Stimulated activated CD4-positive, alpha-beta T cell treated with anti-CD3 and anti-CD28 coated beads, Interleukin-2, amount 100 ng/mL, for 48 hours (primary cell): ENCODE measurements at regions not wholly inside any gene's neighbourhood (a gene's known extent, or its start where the extent isn't known, plus 50 kb on each side); places are given as distances from the start of the nearest gene placed in this dataset.

ENCODE experiments used
- DNase-seq, 2 donors: peaks; one replicate each; pipeline ENCODE4 v3.0.0-alpha.2; 2020

DNA sequence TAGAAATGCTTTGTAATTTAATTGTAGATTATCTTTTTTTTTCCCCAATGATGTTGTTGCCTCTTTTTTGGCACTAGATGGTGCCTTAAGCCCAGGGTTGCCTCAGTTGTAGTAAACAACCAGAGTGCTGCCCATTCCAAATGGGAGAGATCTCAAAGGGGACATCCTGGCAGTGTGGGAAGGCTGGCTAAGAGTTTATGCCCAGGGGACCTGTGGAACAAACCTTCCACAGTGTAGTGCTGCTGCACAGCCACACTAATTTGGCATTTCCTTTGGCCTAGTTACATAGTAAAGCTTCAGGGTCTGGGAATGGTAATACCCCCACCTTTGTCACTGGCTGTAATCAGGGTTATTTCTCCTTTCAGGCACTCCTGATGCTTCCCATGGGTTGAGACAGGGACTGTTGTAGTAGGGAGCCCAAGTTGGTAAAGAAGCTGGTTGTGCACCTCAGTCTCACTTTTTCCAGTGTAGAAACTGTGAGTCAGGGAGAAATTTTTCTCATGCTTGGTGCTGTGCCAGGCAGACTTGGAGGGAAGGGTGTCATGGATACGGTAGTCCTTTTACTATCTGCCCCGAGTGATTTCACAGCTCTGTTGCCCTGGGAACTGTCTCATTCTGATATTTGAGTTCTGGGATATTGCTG lies 177.8 kb upstream of the ECI2 start:
- no peak for DNase-seq

DNA sequence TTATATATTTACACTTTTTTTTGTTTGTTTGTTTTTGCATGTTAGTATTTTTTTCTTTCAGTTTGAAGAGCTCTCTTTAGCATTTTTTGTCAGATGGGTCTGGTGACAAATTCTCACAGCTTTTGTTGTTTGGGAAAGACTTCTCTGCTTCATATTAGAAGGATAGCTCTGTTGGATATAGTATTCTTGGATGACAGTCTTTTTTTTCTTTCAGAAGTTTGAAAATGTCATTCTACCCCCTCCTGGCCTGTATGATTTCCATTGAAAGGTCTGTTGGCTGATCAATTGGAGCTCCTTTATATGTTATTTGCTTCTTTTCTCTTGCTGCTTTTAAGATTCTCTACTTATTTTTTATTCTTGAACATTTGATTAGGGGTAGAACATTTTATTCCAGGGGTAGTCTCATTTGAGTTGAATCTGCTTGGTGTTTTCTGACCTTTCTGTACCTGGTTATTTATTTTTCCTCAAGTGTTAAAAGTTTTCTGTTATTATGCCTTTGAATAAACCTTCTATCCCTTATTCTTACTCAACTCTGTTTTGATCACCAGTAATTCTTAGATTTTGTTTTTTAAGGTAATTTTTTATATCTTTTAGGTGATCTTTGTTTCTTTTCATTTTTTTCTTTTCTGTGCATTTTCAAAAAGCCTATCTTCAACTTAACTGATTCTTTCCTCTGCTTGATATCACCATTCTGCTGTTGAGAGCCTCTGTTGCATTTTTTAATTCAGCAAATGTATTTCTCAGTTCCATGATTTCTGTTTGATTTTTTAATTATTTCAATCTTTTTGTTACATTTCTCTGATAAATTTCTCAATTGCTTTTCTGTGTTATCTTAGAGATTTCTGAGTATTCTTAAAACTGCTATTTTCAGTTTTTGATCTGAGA lies 176.8 kb upstream of the ECI2 start:
- DNase-seq: no peak

DNA sequence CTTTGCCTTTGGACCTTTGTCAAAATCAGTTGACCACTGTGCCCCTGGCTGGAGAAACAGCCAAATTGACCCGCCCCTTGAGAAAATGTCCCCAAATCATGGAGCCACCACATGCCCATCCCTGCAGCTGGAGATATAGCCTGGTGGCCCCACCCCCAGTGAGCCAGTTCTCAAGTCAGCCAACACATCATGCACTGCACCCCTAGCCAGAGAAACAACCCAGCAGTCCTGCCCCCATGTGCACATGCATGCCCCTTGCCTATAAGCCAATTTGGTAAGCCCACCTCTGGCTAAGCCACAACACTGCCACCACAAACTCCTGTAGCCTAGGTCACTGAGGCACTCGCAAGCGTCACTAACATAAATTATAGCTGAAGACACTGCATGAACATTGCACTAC lies 174.2 kb upstream of the ECI2 start:
- no peak for DNase-seq

DNA sequence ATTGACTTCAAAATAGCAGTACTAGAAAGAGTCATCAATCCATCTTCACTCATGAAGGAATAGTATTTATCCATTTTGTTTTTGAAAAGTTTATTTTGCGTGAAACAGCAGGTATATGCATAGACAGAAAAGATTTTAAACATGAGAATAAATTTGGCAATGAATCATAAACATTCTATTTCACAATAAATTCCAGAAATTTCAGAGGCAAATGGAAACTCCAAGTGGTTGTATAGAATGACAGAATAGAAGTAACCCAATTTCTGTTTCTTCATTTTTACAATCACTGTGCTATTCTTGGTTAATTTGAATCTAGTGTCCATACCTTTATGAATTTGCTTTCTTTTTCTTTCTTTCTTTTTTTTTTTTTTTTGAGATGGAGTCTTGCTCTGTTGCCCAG lies 173.0 kb upstream of the ECI2 start:
- no peak for DNase-seq

DNA sequence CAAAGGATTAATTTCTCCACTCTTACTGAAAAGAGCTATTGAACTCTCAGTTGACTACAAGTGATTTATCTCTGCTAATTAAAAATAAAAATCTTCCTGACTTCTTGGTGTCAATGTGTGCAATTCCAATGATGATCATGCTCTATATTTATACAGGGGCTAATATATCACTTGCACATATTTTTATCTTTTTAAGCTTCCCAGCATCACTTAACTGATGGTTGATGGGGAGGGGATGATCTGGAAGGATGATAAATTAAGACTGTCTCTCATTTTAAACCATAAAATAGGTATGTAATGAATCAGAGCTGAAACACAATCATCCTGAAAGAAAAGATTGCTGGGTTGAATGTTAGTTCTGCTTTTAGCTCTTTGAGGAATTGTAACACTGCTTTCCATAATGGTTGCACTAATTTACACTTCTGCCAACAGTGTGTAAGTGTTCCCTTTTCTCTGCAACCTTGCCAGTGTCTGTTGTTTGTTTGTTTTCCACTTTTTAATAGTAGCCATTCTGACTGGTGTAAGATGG lies 169.6 kb upstream of the ECI2 start:
- no peak for DNase-seq

DNA sequence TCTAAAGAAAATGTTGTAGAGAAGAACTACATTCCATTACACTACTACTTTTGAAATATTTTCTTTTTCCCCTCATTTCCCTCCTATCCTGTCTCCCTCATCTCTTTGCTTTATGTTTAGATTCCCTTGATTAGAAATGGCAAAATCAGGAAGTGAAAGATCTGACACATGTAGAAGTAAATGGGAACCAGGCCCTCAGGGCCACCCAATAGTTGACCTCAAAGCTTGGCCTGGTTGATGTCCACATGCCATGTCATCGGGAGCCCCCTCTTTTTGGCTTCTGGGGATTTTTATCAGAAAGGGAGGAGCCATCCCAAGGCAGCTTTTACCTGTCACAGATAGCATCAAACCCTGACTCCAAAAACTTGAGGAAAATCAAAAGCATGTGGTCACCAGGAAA lies 168.3 kb upstream of the ECI2 start:
- no peak for DNase-seq

DNA sequence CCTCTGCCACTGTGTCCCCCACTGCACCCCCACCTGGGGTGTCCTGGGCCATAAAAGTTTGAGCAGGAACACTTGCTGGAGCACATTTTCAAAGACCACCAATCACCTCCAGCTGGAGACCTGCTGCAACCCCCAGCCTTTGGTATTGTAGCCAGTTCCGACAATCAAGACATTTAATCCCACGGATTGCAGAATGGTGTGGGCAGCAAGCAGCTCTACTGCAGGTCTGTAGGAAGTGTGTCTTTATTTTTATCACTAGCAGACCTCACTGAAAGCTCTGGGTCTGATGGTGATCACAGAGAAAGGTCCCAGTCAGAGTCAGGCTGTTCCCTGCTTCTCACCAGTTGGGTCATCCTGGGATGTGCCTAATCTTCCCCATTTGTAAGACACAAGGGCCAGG lies 167.1 kb upstream of the ECI2 start:
- no peak for DNase-seq

DNA sequence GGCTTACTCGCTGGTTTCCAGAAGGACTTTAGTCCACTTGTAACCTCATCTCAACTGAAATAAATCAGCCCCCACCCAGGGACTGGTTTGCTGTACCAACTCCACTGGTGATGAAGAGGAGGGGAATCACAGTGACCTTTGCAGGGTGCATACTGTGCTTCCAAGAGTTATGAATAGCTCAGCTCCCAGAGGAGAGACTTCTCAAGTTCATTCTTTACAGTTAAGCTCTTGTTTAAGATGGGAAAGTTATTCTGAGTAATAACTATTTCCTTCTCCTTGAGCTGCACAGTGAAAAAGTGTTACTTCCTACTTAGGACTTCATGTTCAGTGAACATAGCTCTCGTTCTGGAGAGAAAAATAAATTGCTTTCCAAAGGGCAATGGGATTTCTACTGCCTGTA lies 166.5 kb upstream of the ECI2 start:
- no peak for DNase-seq

DNA sequence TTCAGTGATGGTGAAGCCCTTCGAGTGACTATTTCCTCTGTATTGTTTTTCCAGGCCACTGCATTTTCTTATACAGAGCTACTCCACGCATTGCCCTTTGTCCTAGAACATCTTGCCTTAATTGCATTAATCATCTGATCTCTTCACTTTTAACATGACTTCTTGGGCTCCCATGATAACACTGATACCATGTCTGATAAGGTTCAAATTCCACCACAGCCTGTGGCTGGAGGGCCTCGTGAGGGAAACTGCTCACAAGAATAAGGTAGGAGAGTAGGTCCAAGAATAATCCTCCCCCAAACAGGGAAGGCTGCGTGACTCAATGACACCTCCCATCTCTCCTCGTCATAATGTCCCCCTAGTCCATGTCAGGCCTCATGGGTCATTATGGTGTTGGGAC lies 165.5 kb upstream of the ECI2 start:
- no peak for DNase-seq

DNA sequence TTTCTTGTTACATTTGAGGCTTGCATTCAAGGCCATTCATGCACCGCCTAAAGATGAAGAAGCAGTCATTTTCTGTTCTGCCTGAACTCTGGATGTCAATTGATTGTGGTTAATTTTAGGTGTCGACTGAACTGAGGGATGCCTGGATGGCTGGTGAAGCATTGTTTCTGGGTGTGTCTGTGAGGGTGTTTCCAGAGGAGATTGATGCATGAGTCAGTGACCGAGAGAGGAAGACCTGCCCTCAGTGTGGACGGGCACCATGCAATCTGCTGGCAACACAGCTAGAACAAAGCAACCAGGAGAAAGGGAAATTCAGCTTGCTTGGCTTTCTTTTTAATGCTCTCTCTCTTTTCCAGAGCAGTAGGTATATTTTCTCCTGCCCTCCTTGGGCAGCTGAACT lies 164.1 kb upstream of the ECI2 start:
- DNase-seq: no peak

DNA sequence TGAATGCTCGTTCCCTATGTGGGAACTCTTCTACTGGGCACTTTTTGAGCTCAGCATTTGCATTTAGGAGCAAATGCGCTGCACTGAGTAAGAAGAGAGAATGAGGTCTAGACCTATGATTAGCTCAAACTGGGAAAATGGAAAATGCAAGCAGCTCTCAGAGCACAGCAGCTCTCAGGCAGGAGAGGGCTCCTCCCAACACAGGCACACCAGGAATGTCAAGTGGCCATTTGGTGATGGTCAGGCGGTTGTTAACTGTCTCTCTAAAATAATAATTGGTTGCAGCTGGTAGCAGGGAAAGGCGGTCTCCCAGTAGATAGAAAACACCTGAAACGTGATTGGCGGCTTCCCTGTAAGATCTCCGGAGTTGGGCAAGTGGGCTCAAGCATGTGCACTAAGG lies 162.0 kb upstream of the ECI2 start:
- no peak for DNase-seq

DNA sequence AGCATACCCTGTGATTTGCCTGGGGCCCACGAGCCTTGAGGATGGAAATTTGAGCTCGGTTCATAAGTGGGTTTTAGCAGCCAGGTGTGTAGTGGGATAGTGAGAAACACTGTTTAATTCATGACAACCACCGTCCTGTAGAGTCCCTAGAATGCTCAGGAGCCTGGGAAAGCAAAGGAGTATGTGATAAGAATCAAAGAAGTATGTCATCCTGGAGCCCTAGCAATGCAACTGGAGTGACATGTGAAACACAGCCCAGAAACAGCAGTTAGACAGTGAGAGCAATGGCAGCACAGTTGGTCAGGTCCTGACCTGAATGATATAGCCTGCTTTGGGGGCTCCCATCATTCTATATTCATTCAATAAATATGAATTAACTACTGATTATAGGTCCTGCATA lies 161.2 kb upstream of the ECI2 start:
- no peak for DNase-seq

DNA sequence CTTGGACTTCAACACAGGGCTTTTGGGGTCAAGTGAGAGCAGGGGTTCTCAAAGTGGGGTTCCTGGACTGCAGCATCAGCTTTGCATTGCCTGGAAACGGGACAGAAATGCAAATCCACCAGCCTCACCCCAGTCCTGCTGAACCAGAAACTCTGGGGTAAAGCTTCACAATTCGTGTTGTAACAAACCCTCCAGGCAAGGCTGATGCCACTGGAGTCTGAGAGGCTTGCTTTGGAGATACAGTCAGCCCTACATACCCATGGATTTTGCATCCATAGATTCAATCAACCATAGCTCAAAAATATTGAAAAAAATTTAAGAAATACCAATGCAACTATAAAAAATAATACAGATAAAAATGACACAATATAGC lies 160.4 kb upstream of the ECI2 start:
- DNase-seq: no peak

DNA sequence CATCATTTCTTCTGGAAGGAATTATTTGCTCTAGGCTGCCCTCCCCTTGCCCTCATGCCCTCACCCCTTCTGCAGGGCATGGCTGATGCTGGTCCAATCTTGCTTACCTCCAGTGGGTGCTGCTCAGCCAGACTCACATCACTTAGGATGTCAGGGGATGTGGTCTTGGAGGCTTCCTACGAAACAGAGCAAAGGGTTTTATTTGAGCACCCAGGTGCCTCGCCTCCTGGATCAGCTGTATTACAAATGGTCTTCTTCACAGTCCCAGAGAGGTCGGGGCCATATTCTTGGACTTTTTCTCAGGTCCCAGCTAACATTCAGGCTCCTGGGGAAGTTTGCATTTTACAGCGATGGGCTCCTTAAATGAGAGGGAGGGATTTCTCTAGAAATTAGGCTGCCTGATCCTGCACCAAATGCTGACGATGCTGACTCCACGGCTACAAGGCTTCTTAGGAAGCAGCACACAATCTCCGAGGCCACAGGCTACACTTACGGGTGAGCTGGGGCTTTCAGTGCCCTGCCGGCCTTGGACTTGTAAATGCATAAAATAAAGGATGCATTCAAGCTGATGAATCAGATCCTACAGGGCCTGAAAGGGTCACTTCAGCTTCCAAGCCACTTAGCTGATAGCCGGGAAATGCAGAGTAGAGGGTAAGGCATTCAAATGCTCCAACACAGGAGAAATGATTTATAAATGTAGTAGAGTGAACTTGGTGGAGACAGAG lies 159.8 kb upstream of the ECI2 start:
- no peak for DNase-seq

DNA sequence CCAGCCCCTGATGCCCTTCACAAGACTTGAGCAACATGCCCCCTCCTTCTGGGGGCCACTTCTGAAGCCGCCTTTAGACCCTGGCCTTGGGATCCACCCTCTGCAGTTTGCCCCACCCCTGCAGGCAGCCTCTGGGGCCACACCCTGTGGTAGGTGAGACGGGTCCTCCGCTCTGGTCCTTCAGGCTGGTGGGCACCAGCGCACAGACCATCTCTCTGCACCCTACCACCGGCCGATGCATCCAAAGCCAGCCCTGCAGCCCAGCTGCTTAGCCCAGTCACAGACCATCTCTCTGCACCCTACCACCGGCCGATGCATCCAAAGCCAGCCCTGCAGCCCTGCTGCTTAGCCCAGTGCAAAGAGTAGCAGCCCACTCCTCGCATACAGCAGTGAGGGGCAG lies 159.3 kb upstream of the ECI2 start:
- no peak for DNase-seq

DNA sequence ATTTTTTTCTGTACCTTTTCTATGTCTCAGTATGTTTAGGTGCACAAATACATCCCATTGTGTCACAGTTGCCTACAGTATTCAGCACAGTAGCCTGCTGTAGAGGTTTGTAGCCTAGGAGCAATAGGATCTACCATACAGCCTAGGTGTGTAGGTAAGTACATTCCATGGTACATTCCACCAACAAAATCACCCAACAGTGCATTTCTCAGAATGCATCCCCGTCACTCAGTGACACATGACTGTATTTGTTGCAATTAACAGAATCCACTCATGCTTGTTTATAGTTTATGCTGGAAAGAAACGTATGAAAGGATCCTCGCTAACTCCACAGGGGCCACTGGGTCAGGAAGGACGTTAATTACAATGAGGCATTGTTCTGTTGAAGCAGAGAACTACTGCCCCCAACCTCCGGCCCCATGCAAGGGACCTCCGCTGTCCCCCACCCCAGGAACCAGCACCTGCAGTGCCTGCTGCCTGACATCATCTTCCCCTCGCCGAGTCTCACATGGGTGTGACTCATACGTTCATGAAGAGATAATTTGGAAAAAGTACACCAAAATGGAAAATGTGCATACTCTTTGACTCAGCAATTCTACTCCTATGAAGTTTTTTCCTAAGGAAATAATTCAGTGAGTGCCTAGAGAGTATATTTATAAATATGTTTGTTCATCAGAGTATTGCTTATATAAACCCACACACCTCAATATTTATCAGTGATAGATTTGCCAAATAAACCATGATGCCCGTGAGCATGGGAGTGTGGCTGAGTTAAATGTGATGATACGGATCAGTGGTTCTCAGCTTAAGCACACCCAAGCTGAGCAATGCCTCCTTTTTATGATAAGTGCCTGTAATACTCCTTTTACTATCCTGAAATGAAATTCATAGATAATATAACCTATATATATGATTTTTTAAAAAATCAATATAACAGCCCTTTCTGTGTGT lies 156.4 kb upstream of the ECI2 start:
- no peak for DNase-seq

DNA sequence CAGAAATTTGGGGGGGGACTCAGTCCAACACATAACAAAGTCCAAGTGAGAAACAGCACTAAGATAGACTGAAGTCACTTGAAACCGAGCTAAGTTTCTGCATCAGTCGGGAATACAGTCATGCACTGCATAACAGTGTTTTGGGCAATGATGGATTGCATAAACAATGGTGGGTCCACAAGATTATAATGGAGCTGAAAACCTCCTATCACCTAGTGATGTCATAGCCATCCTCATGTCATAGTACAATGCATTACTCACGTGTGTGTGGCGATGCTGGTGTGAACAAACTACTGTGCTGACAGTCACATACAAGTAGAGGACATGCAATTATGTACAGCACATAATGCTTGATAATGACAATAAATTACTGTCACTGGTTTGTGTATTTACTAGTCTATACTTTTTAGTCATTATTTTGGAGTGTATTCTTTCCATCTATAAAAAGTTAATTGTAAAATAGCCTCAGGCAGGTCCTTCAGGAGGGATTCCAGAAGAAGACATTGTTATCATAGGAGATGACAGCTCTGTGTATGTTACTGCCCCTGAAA lies 154.5 kb upstream of the ECI2 start:
- no peak for DNase-seq

DNA sequence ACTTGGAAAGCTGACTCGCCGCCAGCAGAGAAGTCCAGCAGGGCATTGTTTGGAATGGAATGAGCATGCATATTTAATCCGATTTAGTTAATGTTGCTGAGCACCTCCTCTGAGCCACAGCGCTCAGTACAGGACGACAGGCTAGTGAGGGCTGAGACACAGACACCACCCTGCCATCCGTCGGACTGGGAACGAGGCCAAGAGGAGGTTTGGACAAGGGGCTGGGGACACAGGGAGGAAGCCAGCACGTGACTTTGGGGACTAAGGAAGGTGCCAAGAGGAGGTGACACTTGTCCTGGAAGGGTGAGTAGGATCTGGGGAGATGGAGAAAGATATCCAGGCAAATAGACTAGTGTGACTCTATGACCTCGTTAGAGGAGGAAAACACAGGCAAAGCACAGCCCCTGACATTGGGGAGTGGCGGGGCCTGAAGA lies 152.5 kb upstream of the ECI2 start:
- DNase-seq: no peak

DNA sequence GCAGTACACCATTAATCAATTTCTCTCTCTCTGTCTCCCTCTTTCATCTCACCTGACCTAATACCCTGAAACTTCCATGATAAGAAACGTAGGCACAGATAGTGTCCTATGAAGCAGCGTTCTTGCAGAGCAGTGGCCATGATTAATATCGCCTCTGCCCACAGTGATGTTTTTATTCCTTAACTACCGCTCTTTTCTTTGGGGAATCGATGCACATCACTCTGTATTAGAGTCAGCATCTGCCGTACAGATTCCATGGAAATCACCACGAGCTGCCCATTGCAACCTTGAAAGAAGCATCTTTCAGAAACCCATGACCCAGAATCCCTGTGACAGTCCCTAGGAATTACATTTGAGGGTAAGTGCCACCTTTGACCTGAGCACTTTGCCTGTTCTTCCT lies 152.0 kb upstream of the ECI2 start:
- DNase-seq: no peak

DNA sequence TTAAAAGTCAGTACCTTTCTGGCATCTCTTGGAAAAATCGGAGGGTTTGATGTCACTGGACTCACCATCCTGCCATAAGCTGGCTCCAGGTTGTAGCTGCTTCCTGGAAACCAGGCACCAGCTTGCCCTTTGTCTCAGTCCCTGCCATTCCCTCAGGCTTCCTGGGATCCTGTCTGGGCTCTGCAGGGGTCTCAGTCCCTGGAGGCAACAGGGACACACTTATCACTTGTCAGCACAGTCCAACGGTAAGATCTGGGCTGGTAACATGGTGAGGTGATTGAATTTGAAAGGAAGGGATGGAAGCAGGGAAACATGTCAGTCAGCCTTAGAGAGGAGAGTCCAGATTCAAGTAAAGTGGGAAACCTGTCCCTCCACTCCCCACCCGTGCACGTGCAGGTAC lies 147.6 kb upstream of the ECI2 start:
- DNase-seq: no peak

DNA sequence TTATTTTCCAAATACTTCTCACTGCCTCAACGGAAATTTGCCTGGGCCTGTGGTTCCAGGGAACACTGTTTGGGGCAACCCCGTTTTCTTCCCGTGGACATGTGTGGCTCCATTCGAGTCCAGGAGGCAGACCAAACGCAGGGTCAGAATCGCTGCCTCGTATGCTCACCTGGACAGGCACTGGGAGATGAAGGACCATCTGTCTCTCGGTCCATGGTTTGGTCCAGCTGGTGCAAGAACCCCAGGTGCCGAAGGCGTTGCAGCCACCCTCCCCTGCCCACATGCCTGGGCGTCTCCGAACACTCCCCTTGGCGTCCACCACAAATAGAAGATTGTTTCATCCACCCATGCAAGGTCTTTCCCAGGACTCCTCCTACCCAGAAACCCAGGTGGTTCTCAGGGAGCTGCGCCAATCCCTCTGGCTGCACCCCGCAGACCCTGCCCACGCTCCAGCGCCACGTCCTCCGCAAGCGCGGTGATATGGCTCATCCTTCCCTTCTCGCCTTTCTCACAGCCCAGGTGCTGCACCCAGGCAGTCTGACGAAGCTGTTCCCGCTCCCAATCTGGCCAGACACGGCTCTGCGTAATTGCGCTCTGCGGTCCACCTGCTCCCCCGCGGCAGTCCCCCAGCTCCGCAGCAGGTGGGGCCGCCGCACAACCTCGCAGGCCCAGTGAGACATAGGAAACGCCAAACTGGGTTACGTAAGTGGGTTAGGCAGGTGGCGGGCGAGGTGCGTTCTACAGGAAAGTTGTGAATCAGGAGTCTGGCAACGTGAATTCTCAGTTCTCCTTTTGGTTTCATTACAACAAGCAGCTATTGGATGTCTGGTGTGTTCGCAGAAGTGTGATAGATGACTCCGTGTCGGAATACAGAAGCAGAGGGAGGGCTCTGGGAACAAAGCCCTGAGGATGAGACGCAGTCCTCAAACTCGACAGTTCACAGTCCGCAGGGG lies 146.2 kb upstream of the ECI2 start:
- peak; percentile 3 to 17 for DNase-seq
